GM12891 (cell line): ENCODE measurements at regions not wholly inside any gene's neighbourhood (a gene's known extent, or its start where the extent isn't known, plus 50 kb on each side); places are given as distances from the start of the nearest gene placed in this dataset.

Experiments
- PAX5 ChIP-seq: IDR thresholded peaks from 2 replicates; pipeline ENCODE4 v1.6.1; 2011; ENCODE audit warnings: low read length, moderate library complexity, mild to moderate bottlenecking; ENCODE audit not compliant: insufficient read depth, severe bottlenecking
- POLR2A ChIP-seq: IDR thresholded peaks from 2 replicates; pipeline ENCODE4 v1.6.1; 2011; ENCODE audit warnings: low read depth, low read length, control low read depth
- POLR2AphosphoS5 ChIP-seq: IDR thresholded peaks from 2 replicates; pipeline ENCODE4 v1.6.1; 2011; ENCODE audit warnings: low read depth, low read length, control low read depth
- SPI1 ChIP-seq: IDR thresholded peaks from 2 replicates; pipeline ENCODE4 v1.6.1; 2011; ENCODE audit warnings: low read depth, low read length, control low read depth
- TAF1 ChIP-seq: IDR thresholded peaks from 2 replicates; pipeline ENCODE4 v1.6.1; 2011; ENCODE audit warnings: low read depth, low read length, control low read depth

DNA sequence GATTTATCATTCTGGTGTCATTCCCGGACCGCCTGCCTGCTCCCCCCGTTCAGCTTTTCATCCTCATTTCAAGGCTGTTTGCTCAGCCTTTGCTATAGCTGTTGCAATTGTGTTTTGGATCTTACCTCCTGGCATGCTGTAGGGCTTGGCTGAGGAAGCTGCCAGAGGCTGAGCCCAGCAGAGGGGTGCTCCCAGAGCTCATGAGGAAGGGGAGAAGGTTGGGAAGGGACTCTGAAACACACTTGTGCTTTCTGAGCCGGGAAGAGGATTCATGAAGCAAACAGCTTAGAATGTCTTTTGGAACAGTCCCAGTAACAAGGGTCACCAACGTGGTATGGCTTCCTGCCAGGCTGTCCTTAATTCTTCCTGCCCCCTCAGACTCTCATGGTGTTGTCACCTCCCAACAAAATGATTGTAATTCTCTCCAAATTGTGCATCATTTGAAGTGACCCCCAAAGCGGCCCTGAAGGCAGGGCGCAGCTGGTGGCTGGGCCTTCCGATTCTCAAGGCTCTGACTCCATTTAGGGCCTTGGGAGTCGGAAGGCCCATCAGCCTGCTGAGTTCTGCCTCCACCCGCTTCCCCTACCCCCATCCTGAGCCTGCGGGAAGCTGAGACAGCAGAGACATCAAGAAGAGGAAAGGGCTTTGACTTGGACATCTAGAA, 111.9 kb upstream of the ARHGAP5 start:
- TF ChIP-seq POLR2A (no peak), TAF1 (no peak), POLR2AphosphoS5 (no peak), SPI1 (no peak), PAX5 (no peak)
